GM19468 (cell line): ENCODE measurements at regions not wholly inside any gene's neighbourhood (a gene's known extent, or its start where the extent isn't known, plus 50 kb on each side); places are given as distances from the start of the nearest gene placed in this dataset.

Experiments
- ATAC-seq: cut with Tn5 transposase; IDR thresholded peaks from one replicate; pipeline ENCODE4 v1.9.1; 2021; ENCODE audit warnings: mild to moderate bottlenecking, moderate library complexity, moderate number of reproducible peaks; ENCODE audit not compliant: unreplicated experiment; ENCODE audit errors: extremely low read depth

DNA sequence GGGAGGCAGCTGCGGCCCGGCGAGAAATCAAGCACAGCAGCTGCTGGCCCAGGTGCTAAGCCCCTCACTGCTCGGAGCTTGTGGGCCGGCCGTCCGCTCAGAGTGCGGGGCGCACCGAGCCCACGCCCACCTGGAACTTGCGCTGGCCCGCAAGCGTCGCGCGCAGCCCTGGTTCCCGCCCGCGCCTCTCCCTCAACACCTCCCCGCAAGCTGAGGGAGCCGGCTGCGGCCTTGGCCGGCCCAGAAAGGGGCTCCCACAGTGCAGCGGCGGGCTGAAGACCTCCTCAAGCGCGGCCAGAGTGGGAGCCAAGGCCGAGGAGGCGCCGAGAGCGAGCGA is 92.9 kb downstream of the HAPSTR1 start:
- no peak for ATAC-seq

DNA sequence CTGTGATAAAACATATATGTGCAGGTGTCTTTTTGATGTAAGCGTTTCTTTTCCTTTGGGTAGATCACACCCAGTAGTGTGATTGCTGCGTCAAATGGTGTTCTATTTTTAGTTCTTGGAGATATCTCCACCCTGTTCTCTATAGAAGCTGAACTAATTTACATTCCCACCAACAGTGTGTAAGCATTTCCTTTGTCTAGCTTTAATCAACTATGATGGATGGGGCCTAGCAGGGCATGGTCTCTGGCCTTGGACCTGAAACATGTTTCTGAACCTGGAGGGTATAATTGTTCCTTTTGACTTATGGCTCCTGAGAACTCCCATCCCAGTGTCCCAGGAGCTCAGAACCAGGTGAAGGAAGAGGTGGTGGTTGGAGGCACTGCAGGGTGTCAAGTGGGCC is 93.9 kb downstream of the HAPSTR1 start:
- ATAC-seq = no peak

DNA sequence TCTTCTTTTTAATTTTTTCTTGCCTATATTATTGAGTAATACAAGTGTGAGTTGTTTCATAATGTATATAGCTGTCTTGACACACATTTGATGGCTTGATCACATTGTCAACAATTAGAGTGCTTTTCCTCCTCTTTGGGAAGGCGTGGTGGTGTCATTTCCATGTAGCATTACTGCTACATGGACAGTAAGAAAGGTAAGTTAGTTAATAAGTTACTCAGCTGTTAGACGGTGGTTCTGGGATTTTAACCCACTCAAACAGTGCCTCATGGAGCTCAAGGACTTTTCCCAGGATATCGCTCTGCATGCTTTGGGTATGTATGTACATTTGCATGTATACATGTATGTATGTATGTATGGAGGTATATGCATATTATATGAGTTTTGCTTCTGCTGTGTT is 94.6 kb downstream of the HAPSTR1 start:
- no peak for ATAC-seq

DNA sequence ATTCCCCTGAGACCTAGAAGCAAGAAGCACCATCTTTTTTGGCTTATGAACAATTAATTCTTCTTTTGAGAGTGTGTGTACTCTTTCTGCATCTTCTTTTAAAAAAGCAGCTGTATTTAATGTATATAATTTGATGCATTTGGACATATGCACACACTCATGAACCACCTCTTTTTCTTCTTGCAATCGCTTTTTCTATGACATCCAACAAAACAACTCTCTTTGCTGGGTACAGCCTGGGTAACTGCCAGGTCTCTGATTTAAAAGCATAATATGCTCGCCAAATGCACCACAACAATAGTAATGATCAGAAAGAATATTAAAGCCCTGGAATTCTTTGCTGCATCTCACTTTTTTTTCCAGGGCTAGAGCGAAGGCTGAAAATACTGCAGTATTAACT is 97.3 kb downstream of the HAPSTR1 start:
- ATAC-seq = no peak

DNA sequence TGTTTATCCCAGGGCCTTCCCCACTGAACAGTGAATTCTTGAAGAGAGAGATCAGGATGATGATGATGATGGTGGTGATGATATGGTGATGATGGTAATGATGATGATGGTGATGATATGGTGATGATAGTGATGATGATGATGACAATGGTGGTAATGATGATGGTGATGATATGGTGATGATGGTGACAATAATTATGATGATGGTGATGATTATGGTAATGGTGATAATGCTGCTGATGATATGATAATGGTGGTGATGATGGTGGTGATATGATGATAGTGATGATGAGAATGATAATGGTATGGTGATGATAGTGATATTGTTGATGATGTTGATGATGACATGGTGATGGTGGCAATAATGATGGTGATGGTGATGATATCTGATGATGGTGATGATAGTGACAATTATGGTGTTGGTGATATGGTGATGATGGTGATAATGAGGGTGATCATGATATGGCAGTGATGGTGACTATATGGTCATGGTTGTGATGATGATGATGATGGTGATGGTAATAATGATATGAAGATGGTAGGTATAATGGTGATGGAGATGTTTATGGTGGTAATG is 99.9 kb downstream of the HAPSTR1 start:
- ATAC-seq = no peak

DNA sequence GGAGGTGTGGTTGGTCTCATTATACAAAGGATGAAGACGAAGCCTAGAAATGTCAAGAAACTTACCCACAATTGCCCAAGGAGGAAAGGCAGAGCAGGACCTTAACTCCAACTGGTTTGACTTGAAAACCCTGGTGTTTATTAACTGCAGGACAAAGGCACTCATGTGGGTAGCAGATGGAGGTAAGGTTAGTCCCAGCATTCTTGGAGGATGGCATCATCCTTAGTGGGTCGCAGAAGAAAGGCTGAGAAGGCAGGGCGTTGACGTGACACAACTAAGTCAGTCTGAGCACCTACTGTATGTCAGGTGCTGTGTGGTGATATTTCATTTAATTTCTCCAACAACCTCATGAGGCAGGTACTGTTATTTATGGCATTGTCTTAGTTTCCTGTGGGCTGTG is 101.3 kb downstream of the HAPSTR1 start:
- no peak for ATAC-seq

DNA sequence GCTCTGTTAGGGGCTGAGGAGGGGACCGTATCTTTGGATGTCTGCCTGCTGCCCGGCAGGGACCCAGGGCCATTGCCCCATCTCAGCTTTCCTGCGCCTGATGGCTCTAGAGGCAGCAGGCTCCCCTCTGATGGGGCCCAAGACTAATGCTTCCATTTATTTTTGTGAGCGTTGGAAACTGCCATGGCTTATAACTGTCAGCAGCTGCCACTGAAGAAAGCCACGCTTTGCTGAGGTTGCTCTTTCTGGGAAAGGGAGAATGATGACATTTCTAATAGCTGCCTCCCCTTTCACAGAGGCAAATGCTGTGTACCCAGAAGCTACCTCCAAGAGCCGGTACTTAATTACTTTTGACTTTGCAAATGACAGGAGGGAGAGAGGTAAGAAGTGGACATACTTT is 103.8 kb downstream of the HAPSTR1 start:
- ATAC-seq = no peak

DNA sequence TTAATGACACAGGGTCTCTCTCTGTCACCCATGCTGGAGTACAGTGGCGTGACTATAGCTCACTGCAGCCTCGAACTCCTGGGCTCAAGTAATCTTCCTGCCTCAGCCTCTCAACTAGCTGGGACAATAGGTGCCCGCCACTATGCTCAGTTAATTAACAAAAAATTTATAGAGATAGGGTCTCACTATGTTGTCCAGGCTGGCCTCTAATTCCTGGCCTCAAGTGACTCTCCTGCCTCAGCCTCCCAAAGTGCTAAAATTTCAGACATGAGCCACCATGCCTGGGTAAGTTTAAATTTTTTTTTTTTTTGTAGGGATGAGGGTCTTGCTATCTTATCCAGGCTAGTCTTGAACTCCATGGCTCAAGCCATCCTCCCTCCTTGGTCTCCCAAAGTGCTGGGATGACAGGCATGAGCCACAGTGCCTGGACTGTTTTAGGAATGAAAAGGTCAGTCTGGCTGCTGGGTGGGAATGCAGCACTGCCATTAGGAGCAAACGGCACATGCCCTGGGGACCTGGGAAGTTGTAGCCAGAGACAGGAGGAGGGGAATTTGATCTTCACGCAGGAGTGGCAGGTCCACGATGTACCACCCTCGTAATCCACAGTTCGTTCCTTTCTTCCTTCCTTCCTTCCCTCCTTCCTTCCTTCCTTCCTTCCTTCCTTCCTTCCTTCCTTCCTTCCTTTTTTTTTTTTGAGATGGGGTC is 106.7 kb downstream of the HAPSTR1 start:
- no peak for ATAC-seq

DNA sequence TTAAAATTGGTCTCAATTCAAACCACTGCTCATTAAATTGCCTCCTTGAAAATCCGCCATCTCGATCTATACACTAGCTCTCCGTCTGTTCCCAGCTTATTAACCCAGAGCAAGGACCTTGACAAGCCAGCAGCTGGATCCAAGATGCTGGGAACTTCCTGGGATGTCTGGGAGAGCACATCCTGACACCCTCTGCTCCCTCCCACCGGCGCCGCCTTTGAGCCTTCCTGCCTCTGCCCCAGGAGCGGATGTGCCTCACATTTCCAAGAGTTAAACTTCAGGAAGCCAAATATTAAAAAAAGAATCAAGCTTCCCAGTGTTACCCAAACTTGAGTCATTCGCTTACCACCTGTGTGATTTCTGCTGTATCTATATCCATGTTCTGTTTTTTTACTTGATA is 107.9 kb downstream of the HAPSTR1 start:
- no peak for ATAC-seq

DNA sequence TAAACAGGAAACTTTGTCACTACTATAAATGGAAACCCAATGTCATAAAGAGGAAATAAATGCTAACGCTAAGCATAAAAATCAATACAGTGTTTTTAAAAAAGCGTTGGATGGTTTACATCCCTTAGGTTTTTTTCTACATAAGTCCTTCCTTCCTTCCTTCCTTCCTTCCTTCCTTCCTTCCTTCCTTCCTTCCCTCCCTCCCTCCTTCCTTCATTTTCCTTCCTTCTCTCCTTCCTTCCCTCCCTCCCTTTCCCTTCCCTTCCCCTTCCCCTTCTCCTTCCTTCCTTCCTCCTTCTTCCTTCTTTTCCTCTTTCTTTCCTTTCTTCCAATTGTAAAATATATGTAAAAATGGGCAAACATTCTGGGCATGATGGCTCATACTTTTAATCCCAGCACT is 108.3 kb downstream of the HAPSTR1 start:
- no peak for ATAC-seq

DNA sequence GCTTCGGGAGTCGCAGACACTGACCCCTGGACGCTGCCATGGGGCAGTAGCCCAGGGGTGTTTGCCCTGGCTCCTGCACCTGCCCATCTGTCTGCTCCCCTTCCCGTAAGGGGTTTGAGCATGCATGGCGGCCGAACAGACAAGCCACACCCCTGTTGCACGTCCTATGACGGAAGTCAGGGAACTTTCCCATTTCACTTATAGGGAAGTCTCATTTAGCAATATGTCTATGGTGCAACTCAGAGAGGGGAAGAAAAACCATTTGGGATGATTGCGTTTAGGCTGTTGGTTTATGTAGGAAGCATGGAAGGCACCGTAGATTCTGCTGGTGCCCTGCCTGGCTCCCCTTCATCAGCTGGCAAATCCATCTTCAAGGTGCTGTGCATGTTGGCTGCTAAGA is 112.5 kb downstream of the HAPSTR1 start:
- ATAC-seq = no peak

DNA sequence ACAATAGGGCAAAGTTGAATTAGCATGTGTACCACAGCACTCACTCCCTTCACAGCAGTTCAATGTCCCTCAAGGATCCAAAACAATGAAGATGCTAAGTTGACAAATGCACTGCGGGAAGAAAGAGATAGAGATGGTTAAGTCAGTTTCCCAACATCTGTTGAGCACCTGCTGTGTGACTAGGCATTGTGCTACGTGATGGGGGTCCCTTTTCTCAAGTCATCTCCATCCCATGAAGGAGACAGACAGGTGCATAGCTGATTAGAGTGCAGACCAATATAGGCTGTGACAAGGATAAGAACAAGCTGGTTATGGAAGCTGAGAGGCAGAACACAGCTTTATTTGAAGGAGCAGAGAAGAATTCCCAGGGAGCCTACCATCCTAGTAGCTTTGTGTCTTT is 114.2 kb downstream of the HAPSTR1 start:
- ATAC-seq = no peak

DNA sequence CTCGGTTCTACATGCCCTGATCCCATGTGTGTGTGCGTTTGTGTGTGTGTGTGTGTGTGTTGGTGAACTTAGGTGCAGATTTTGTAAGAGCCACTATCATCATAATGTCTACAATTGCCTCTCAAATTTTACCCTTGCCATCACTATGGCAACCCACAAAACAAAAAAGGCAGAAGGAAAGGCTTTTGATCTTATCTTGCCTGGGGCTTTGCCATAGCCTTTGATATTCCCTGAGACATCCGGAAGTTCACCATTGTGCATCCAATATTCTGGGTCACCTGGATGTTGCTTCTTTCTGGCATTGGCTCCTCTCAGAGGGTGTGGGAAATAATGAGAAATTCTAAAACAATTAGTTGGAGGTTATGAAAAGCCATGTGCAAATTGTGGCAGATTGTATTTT is 114.7 kb downstream of the HAPSTR1 start:
- ATAC-seq = no peak

DNA sequence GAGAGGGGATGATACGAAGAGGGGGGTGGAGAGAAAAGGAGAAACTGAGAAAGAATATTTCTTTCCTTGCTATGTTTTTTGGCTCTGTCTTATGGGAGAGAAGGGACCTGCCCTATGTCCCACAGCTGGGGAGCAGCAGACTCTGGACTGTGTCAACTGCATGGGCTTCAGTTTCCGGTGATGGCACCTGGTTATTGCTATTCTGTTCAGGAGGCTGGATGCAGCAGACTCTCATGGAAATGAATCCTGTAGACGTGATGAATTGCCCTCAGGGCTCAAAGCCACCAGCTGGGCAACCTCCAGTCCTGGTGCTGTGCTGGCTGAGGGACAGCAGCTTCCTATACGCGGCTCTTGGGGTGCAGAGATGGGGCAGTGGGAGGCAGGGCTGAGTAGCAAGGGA is 121.2 kb downstream of the HAPSTR1 start:
- ATAC-seq = no peak

DNA sequence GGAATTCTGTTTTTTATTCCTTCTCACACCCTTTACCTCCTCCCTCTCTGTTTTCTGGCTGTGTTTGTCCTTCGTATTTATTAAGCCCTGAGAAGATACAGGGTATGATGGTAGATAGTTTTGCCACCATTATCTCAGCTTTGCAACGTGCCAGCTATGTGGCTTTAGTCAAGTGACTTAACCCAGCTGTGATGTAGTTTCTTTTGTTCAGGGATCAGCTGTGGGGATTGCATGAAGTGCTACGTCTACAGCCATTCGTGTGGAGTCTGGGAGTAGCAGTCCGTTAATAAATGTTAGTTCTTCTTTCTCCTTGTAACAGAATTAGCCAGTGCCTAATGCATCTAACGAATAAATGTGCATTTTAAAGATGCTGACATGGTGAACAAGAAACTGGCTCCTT is 128.4 kb downstream of the HAPSTR1 start:
- ATAC-seq = no peak

DNA sequence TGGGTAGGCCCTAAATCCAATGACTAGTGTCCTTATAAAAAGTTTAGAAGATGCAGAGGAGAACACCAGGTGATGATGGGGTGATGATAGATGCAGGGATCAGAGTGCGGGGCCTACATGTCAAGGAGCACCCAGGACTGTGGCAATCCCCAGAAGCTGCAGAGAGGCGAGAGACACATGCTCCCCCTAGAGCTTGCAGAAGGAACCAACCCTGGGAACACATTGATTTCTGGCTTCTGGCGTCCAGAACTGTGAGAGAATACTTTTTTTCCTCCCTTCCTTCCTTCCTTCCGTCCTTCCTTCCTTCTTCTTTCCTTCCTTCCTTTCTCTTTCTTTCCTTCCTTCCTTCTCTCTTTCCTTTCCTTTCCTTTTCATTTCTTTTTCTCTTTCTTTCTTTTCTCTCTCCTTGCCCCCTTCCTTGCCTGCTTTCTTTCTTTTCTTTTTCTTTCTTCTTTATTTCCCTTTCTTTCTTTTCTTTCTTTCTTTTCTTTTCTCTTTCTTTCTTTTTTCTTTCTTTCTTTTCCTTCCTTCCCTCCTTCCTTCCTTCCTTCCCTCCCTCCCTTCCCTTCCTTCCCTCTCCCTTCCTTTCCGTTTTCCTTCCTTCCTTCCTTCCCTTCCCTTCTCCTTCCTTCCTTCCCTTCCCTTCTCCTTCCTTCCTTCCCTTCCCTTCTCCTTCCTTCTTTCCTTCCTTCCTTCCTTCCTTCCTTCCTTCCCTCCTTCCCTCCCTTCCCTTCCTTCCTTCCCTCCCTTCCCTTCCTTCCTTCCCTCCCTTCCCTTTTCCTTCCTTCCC is 134.3 kb downstream of the HAPSTR1 start:
- no peak for ATAC-seq

DNA sequence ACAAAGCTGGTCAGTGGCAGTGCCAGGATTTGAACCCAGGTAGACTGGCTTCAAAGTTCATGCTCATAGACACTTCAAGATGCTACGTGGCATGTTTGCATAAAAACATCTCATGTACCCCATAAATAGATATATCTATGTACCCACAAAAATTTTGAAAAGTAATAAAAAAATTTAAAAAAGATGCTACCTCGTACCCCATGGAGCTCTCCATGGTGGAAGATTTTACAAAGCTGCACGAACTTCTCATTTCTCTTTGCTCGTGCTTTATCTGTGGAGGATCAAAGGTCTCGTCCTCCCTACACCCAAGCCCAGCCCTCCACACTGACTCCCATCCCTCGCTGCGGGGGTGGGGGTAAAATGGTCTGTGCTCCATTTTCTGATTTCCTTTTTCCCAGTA is 135.5 kb downstream of the HAPSTR1 start:
- ATAC-seq = no peak

DNA sequence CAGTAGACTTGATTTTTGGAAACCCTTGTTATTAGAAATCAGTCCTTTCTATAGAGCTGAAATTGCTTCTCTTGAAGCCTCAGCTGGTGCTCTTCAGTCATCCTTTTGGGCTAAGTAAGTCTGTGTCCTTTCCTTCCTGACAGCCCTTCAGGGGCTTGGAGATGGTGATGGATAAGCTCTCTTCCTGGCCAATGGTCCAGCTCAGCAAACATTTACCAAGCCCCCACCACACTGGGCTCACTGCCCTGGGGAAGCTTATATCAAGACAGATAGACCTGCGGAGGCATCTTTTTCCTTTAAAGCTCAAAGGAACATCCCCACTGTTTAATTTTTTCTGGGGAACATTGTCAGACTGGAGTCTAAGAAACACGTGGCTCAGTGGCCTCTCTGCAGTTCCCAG is 139.6 kb downstream of the HAPSTR1 start:
- ATAC-seq = no peak

DNA sequence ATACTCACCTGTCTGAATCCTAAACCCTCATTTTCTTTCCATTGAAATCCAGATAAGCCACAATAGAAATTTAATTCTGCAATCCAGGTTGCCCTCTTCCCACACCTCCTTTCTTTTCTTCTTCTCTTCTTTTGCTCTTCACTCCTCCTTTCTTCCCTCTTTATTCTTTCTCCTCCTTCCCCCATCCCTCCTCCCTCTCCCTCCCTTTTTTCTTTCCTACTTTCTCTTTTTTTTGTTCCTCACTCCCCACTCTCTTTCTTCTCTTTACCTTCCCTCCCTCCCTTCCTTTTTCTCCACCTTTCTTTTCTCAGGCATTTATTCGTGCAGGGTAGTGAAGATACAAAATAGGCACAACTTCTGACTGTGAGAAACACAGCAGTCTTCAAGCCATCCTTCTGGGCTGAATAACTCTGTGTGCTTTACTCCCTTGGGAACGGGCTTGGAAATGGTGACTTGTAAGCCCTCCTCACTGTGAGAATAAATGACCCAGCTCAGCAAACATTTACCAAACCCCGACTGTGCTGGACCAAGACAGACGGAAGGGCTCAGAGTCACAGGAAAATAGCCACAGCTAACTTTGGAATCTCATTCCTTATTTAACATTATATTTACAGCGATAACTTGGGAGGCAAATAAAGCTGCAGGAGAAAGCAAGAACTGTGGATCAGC is 140.8 kb downstream of the HAPSTR1 start:
- no peak for ATAC-seq

DNA sequence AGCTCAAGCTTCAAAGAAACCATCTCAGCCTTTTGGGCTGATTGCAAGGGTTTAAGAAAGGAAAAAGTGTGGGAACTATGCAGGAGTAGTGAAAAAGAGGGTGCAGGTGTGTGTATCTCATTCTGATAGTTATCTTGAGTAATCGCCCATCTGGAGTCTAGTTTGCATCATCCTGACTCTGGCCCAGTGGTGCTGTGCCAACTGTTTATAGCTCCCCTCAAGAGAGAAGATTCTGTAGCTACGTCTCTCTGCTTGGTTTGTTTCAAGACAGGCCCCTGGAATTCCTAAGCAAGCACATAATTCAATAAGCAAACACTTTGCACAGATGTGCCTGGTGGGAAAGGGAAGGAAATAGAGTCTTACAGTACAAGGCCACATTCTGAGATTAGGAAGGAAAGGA is 144.4 kb downstream of the HAPSTR1 start:
- no peak for ATAC-seq

DNA sequence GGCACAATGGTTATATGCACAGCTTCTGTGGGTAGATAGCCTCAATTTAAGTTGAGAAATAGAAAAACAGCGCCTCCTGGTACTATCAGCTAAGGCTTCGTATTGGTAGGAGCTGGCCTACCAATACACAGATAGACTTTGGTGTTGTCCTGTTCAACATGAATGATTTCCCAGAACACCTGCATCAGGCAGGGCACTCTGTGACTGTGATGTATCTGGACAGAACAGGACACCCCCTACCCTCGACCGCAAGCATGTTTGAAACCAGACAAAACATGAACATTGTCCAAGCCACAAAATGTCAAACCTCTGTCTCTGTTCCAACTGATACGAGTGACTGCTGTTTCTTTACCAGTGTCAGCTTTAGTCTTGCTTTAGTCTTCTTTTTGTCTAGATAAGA is 144.9 kb downstream of the HAPSTR1 start:
- no peak for ATAC-seq
